Stimulated activated CD8-positive, alpha-beta memory T cell treated with anti-CD3 and anti-CD28 coated beads, Interleukin-12 subunit alpha, Interleukin-12 subunit beta, amount 100 ng/mL, for 1 hour (primary cell): ENCODE measurements at regions not wholly inside any gene's neighbourhood (a gene's known extent, or its start where the extent isn't known, plus 50 kb on each side); places are given as distances from the start of the nearest gene placed in this dataset.
"Not testable (repeated sequence)": the region's sequence is repeated elsewhere in the genome, so short reads cannot be mapped to it uniquely, and the experiment has no call there.

Experiments
- DNase-seq: peaks from one replicate; pipeline ENCODE4 v3.0.0-alpha.2; 2020; ENCODE audit warnings: low read depth

GRCh38 chr4:102397056-102397455 is 51.8 kb upstream of the SLC39A8 start:
- DNase-seq: not testable (repeated sequence)

GRCh38 chr4:102399021-102399420 is 53.7 kb upstream of the SLC39A8 start:
- DNase-seq: no peak

- no peak for DNase-seq
Measured at GRCh38 chr4:102400898-102401297, 55.6 kb upstream of the SLC39A8 start.

- DNase-seq: no peak
Measured at GRCh38 chr4:102402223-102402622, 56.9 kb upstream of the SLC39A8 start.

GRCh38 chr4:102403116-102403515 is 57.8 kb upstream of the SLC39A8 start:
- no peak for DNase-seq

GRCh38 chr4:102404431-102404969 is 59.2 kb upstream of the SLC39A8 start:
- no peak for DNase-seq

- no peak for DNase-seq
Measured at GRCh38 chr4:102405821-102406401, 60.6 kb upstream of the SLC39A8 start.

- DNase-seq: not testable (repeated sequence)
Measured at GRCh38 chr4:102410884-102411283, 65.6 kb upstream of the SLC39A8 start.

GRCh38 chr4:102411408-102411807 is 66.1 kb upstream of the SLC39A8 start:
- DNase-seq: no peak

- no peak for DNase-seq
Measured at GRCh38 chr4:102416765-102417164, 71.5 kb upstream of the SLC39A8 start.

- no peak for DNase-seq
Measured at GRCh38 chr4:102420563-102421398, 75.5 kb upstream of the SLC39A8 start.

GRCh38 chr4:102422843-102423242 is 77.6 kb upstream of the SLC39A8 start:
- DNase-seq: no peak

GRCh38 chr4:102423375-102423774 is 77.8 kb upstream of the NFKB1 start:
- no peak for DNase-seq

GRCh38 chr4:102427371-102427998 is 73.7 kb upstream of the NFKB1 start:
- no peak for DNase-seq

- no peak for DNase-seq
Measured at GRCh38 chr4:102428122-102428521, 73.0 kb upstream of the NFKB1 start.

GRCh38 chr4:102429553-102429952 is 71.6 kb upstream of the NFKB1 start:
- DNase-seq: no peak

- no peak for DNase-seq
Measured at GRCh38 chr4:102430461-102430910, 70.7 kb upstream of the NFKB1 start.

GRCh38 chr4:102431608-102431961 is 69.6 kb upstream of the NFKB1 start:
- no peak for DNase-seq

GRCh38 chr4:102437111-102437510 is 64.0 kb upstream of the NFKB1 start:
- DNase-seq: no peak

- DNase-seq: no peak
Measured at GRCh38 chr4:102438396-102439235, 62.5 kb upstream of the NFKB1 start.

GRCh38 chr4:102439236-102439614 is 61.9 kb upstream of the NFKB1 start:
- DNase-seq: no peak

GRCh38 chr4:102439812-102440211 is 61.3 kb upstream of the NFKB1 start:
- no peak for DNase-seq
